ENCODE measurements at regions not wholly inside any gene's neighbourhood (a gene's known extent, or its start where the extent isn't known, plus 50 kb on each side); places are given as distances from the start of the nearest gene placed in this dataset.
A peak's percentile ranks its signal among the peaks of the same experiment; 100 is the strongest.

GRCh38 chr9:109588415-109588814, 90.3 kb upstream of the PTPN3 start:
- DNase-seq (ENCODE audit: low read depth in 2 of 2) = no peak
- Histone ChIP-seq H3K4me1 (ENCODE audit: control insufficient read depth, extremely low read depth, insufficient read depth, low read length) (no peaks in the 10 kb centered on the region), H3K9ac (ENCODE audit: insufficient read depth, low read length) (no peak overlapping the region), H3K36me3 (ENCODE audit: control insufficient read depth, insufficient read depth, low read length) (no peaks in the 10 kb centered on the region), H4K20me1 (ENCODE audit: control insufficient read depth, extremely low read depth, insufficient read depth, low read length) (no peaks in the 10 kb centered on the region), H3K9me3 (ENCODE audit: control insufficient read depth, insufficient read depth, low read depth, low read length) (no peaks in the 10 kb centered on the region), H3K27me3 (ENCODE audit: control insufficient read depth, insufficient read depth, low read length) (no peaks in the 10 kb centered on the region), H3K4me2 (ENCODE audit: extremely low read depth, insufficient read depth, low read length) (no peak overlapping the region), H3K27ac (ENCODE audit: insufficient read depth, low read length) (no peak overlapping the region), H3K4me3 (replicated peaks in 1 of 4; ENCODE audit: control extremely low read depth in 1 of 4, insufficient read depth in 1 of 4, low read depth in 3 of 4, low read length in 4 of 4) (no peak overlapping the region), H2AFZ (ENCODE audit: low read length) (no peak overlapping the region), H3K79me2 (ENCODE audit: control insufficient read depth, insufficient read depth, low read length) (no peaks in the 10 kb centered on the region)
- TF ChIP-seq CTCF (conservative IDR thresholded peaks at IDR 0.05 in 1 of 2, IDR thresholded peaks at IDR 0.05 in 1 of 2; ENCODE audit: low read depth in 1 of 2, low read length in 2 of 2) (no peak), EZH2 (IDR thresholded peaks at IDR 0.05; ENCODE audit: low read length, missing control alignments) (no peak)

GRCh38 chr9:109590966-109591365, 92.9 kb upstream of the PTPN3 start:
- Histone ChIP-seq H3K4me1 (ENCODE audit: control insufficient read depth, extremely low read depth, insufficient read depth, low read length) (no peaks in the 10 kb centered on the region), H3K9me3 (ENCODE audit: control insufficient read depth, insufficient read depth, low read depth, low read length) (no peaks in the 10 kb centered on the region), H3K79me2 (ENCODE audit: control insufficient read depth, insufficient read depth, low read length) (no peaks in the 10 kb centered on the region), H3K9ac (ENCODE audit: insufficient read depth, low read length) (no peak overlapping the region), H2AFZ (ENCODE audit: low read length) (no peak overlapping the region), H3K36me3 (ENCODE audit: control insufficient read depth, insufficient read depth, low read length) (no peaks in the 10 kb centered on the region), H3K4me2 (ENCODE audit: extremely low read depth, insufficient read depth, low read length) (no peak overlapping the region), H4K20me1 (ENCODE audit: control insufficient read depth, extremely low read depth, insufficient read depth, low read length) (no peaks in the 10 kb centered on the region), H3K27me3 (ENCODE audit: control insufficient read depth, insufficient read depth, low read length) (no peaks in the 10 kb centered on the region), H3K27ac (ENCODE audit: insufficient read depth, low read length) (no peak overlapping the region), H3K4me3 (replicated peaks in 1 of 4; ENCODE audit: control extremely low read depth in 1 of 4, insufficient read depth in 1 of 4, low read depth in 3 of 4, low read length in 4 of 4) (no peak overlapping the region)
- peak in 1 of 2 donors; percentile 36 for DNase-seq (ENCODE audit: low read depth in 2 of 2)
- TF ChIP-seq CTCF (conservative IDR thresholded peaks at IDR 0.05 in 1 of 2, IDR thresholded peaks at IDR 0.05 in 1 of 2; ENCODE audit: low read depth in 1 of 2, low read length in 2 of 2) = no peak
- TF ChIP-seq EZH2 (IDR thresholded peaks at IDR 0.05; ENCODE audit: low read length, missing control alignments) = no peak

GRCh38 chr9:109591691-109592090, 93.6 kb upstream of the PTPN3 start:
- no peaks in the 10 kb centered on the region for H3K27me3 ChIP-seq (ENCODE audit: control insufficient read depth, insufficient read depth, low read length)
- no peak for DNase-seq (ENCODE audit: low read depth in 2 of 2)

More at GRCh38 chr9:109591691-109592090, 93.6 kb upstream of the PTPN3 start:
- Histone ChIP-seq H3K79me2 (ENCODE audit: control insufficient read depth, insufficient read depth, low read length) (no peaks in the 10 kb centered on the region), H3K9ac (ENCODE audit: insufficient read depth, low read length) (no peak overlapping the region), H2AFZ (ENCODE audit: low read length) (no peak overlapping the region), H3K4me2 (ENCODE audit: extremely low read depth, insufficient read depth, low read length) (no peak overlapping the region), H3K36me3 (ENCODE audit: control insufficient read depth, insufficient read depth, low read length) (no peaks in the 10 kb centered on the region), H3K4me1 (ENCODE audit: control insufficient read depth, extremely low read depth, insufficient read depth, low read length) (no peaks in the 10 kb centered on the region), H3K4me3 (replicated peaks in 1 of 4; ENCODE audit: control extremely low read depth in 1 of 4, insufficient read depth in 1 of 4, low read depth in 3 of 4, low read length in 4 of 4) (no peak overlapping the region), H3K27ac (ENCODE audit: insufficient read depth, low read length) (no peak overlapping the region), H3K9me3 (ENCODE audit: control insufficient read depth, insufficient read depth, low read depth, low read length) (no peaks in the 10 kb centered on the region), H4K20me1 (ENCODE audit: control insufficient read depth, extremely low read depth, insufficient read depth, low read length) (no peaks in the 10 kb centered on the region)
- TF ChIP-seq CTCF (conservative IDR thresholded peaks at IDR 0.05 in 1 of 2, IDR thresholded peaks at IDR 0.05 in 1 of 2; ENCODE audit: low read depth in 1 of 2, low read length in 2 of 2) = no peak
- TF ChIP-seq EZH2 (IDR thresholded peaks at IDR 0.05; ENCODE audit: low read length, missing control alignments) = no peak
